D721Med (cell line): ENCODE measurements at regions not wholly inside any gene's neighbourhood (a gene's known extent, or its start where the extent isn't known, plus 50 kb on each side); places are given as distances from the start of the nearest gene placed in this dataset.

ENCODE experiments used
- DNase-seq: peaks from one replicate; pipeline ENCODE4 v3.0.0; 2011; ENCODE audit warnings: low spot score; ENCODE audit not compliant: insufficient read length
- FAIRE-seq: peaks from 2 replicates; lab custom pipeline; 2011; peaks lifted over from hg19 to GRCh38; lab: Jason Lieb, UNC
- CTCF ChIP-seq: IDR thresholded peaks from 2 replicates; pipeline ENCODE4 v1.5.1; 2012; ENCODE audit warnings: mild to moderate bottlenecking, control low read depth; ENCODE audit not compliant: insufficient read depth; ENCODE audit errors: missing control alignments

- FAIRE-seq (no peak), DNase-seq (no peak)
- no peak for TF ChIP-seq CTCF
Measured at GRCh38 chr9:100926366-100926765, 102.2 kb upstream of the PLPPR1 start.

- DNase-seq (no peak), FAIRE-seq (no peak)
- no peak for TF ChIP-seq CTCF
Measured at GRCh38 chr9:100927763-100928162, 100.8 kb upstream of the PLPPR1 start.

- DNase-seq: no peak
- no peak for FAIRE-seq
- TF ChIP-seq CTCF: no peak
Measured at GRCh38 chr9:100933656-100934055, 94.9 kb upstream of the PLPPR1 start.

- DNase-seq (no peak), FAIRE-seq (no peak)
- TF ChIP-seq CTCF: no peak
Measured at GRCh38 chr9:100937382-100937781, 91.1 kb upstream of the PLPPR1 start.

GRCh38 chr9:100938507-100938906 is 90.0 kb upstream of the PLPPR1 start:
- FAIRE-seq (no peak), DNase-seq (no peak)
- TF ChIP-seq CTCF: no peak

- no peak for FAIRE-seq
- DNase-seq: no peak
- TF ChIP-seq CTCF: no peak
Measured at GRCh38 chr9:100939636-100940035, 88.9 kb upstream of the PLPPR1 start.

- FAIRE-seq: no peak
- TF ChIP-seq CTCF: no peak
- no peak for DNase-seq
Measured at GRCh38 chr9:100959226-100959625, 69.3 kb upstream of the PLPPR1 start.
